WERI-Rb-1 (cell line): ENCODE measurements at regions not wholly inside any gene's neighbourhood (a gene's known extent, or its start where the extent isn't known, plus 50 kb on each side); places are given as distances from the start of the nearest gene placed in this dataset.

Experiments
- DNase-seq: peaks from one replicate; pipeline ENCODE4 v3.0.0-alpha.2; 2020
- H3K27ac ChIP-seq: fragments of 250-450 bp; sonication (Bioruptor Pico); 2 replicates; pipeline ENCODE4 v1.5.1; 2020; ENCODE audit warnings: mild to moderate bottlenecking, moderate library complexity
- H3K27me3 ChIP-seq: fragments of 250-450 bp; sonication (Bioruptor Pico); 2 replicates; pipeline ENCODE4 v1.5.1; 2021; ENCODE audit warnings: mild to moderate bottlenecking, low read depth, moderate library complexity; ENCODE audit not compliant: insufficient read depth, severe bottlenecking
- H3K36me3 ChIP-seq: fragments of 250-450 bp; sonication (Bioruptor Pico); 2 replicates; pipeline ENCODE4 v1.5.1; 2020; ENCODE audit warnings: mild to moderate bottlenecking, moderate library complexity
- H3K4me3 ChIP-seq: 2 replicates; pipeline ENCODE4 v1.5.1; 2011; ENCODE audit warnings: low read depth, mild to moderate bottlenecking, control low read depth, low read length
- H3K9me3 ChIP-seq: fragments of 250-450 bp; sonication (Bioruptor Pico); 2 replicates; pipeline ENCODE4 v1.5.1; 2021; ENCODE audit warnings: mild to moderate bottlenecking, moderate library complexity; ENCODE audit not compliant: severe bottlenecking
- CTCF ChIP-seq: IDR thresholded peaks from 2 replicates; pipeline ENCODE4 v1.5.1; 2011; ENCODE audit warnings: low read depth, mild to moderate bottlenecking, control low read depth, inconsistent platforms, low read length

GRCh38 chr6:25166955-25167748 lies 112.0 kb upstream of the CARMIL1 start:
- Histone ChIP-seq H3K27ac (no peak overlapping the region), H3K9me3 (no peaks in the 10 kb centered on the region), H3K4me3 (no peak overlapping the region), H3K27me3 (no peaks in the 10 kb centered on the region), H3K36me3 (no peaks in the 10 kb centered on the region)
- no peak for TF ChIP-seq CTCF
- DNase-seq = no peak

GRCh38 chr6:25167961-25168360 lies 111.2 kb upstream of the CARMIL1 start:
- TF ChIP-seq CTCF = no peak
- H3K4me3 ChIP-seq = no peak overlapping the region
- no peaks in the 10 kb centered on the region for H3K9me3 ChIP-seq
- DNase-seq = no peak
- no peaks in the 10 kb centered on the region for H3K36me3 ChIP-seq
- H3K27ac ChIP-seq = no peak overlapping the region
- no peaks in the 10 kb centered on the region for H3K27me3 ChIP-seq

GRCh38 chr6:25168637-25169036 lies 110.5 kb upstream of the CARMIL1 start:
- TF ChIP-seq CTCF = no peak
- no peak overlapping the region for H3K27ac ChIP-seq
- no peaks in the 10 kb centered on the region for H3K9me3 ChIP-seq
- DNase-seq = no peak
- H3K27me3 ChIP-seq = no peaks in the 10 kb centered on the region
- no peak overlapping the region for H3K4me3 ChIP-seq
- no peaks in the 10 kb centered on the region for H3K36me3 ChIP-seq

GRCh38 chr6:25169553-25169952 lies 109.6 kb upstream of the CARMIL1 start:
- H3K27me3 ChIP-seq = no peaks in the 10 kb centered on the region
- no peak overlapping the region for H3K27ac ChIP-seq
- H3K36me3 ChIP-seq = no peaks in the 10 kb centered on the region
- H3K9me3 ChIP-seq = no peaks in the 10 kb centered on the region
- no peak for DNase-seq
- TF ChIP-seq CTCF = no peak
- H3K4me3 ChIP-seq = no peak overlapping the region

- no peak for TF ChIP-seq CTCF
- H3K27ac ChIP-seq = no peak overlapping the region
- no peaks in the 10 kb centered on the region for H3K9me3 ChIP-seq
- H3K27me3 ChIP-seq = no peaks in the 10 kb centered on the region
- H3K36me3 ChIP-seq = no peaks in the 10 kb centered on the region
- no peak for DNase-seq
- H3K4me3 ChIP-seq = no peak overlapping the region
These were observed 109.2 kb upstream of the CARMIL1 start for GRCh38 chr6:25169961-25170360.

- Histone ChIP-seq H3K27me3 (no peaks in the 10 kb centered on the region), H3K36me3 (no peaks in the 10 kb centered on the region), H3K9me3 (no peaks in the 10 kb centered on the region), H3K4me3 (no peak overlapping the region), H3K27ac (no peak overlapping the region)
- TF ChIP-seq CTCF = no peak
- DNase-seq = no peak
These were observed 108.5 kb upstream of the CARMIL1 start for GRCh38 chr6:25170640-25171039.
